Nephron (organoid): ENCODE measurements at regions not wholly inside any gene's neighbourhood (a gene's known extent, or its start where the extent isn't known, plus 50 kb on each side); places are given as distances from the start of the nearest gene placed in this dataset.
A peak's percentile ranks its signal among the peaks of the same experiment; 100 is the strongest.

Experiments used
- H3K27ac Mint-ChIP-seq, 3 experiments: 2 replicates each; pipeline ENCODE4 v1.8.0; 2020; ENCODE audit warnings: mixed read lengths in 3 of 3, mild to moderate bottlenecking in 2 of 3, moderate library complexity in 1 of 3
- H3K27me3 Mint-ChIP-seq: 2 replicates; pipeline ENCODE4 v1.8.0; 2021; ENCODE audit warnings: low read depth, mild to moderate bottlenecking, moderate library complexity, mixed read lengths
- H3K36me3 Mint-ChIP-seq: 2 replicates; pipeline ENCODE4 v1.8.0; 2020; ENCODE audit warnings: low read depth, mixed read lengths
- H3K4me1 Mint-ChIP-seq: 2 replicates; pipeline ENCODE4 v1.8.0; 2020; ENCODE audit warnings: mixed read lengths
- H3K4me3 Mint-ChIP-seq, 3 experiments: 2 replicates each; pipeline ENCODE4 v1.8.0; 2020; ENCODE audit warnings: mild to moderate bottlenecking in 3 of 3, mixed read lengths in 3 of 3, moderate library complexity in 2 of 3
- H3K9me3 Mint-ChIP-seq: 2 replicates; pipeline ENCODE4 v1.8.0; 2020; ENCODE audit warnings: mixed read lengths
- CTCF ChIP-seq, 3 experiments: fragments of 200-600 bp; sonication (generic); IDR thresholded peaks; one replicate each; pipeline ENCODE4 v1.5.0; 2021; ENCODE audit warnings: antibody characterized with exemption in 3 of 3; ENCODE audit not compliant: unreplicated experiment in 3 of 3

DNA sequence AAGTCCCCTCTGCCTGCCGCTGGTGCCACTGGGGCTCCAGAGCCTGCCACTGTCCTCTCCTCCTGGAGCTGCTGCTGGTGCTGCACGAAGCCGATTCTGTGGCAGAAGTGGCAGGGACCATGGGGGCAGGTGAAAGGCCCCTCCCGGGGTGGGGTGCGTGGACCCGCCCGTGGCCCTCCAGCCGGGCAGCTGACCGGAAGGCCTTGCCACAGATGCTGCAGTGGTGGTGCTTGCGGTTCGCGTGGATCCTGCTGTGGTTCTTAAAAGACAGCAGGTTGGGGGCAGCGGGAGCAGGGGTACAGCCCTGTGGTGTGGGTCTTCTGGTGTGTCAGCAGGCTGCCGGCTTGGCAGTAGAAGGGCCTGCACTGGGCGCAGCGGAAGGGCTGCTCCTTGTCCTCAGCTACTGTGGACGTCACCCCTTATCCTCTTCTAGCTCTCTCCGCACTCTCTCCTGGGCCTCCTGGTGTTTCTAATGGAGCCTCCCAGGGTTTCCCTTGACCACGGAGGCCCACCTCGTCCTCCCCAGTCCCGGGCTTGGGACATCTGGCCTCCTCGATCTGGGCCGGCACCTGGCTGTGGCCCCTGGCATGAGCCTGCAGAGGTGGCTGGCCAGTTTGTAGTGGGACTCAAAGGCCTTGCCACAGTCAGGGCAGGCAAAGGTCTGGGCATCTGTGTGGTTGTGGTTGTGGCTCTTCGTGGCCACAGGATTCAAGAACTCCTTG lies 380.4 kb downstream of the OLFM4 start:
- peaks cover 18% of the 10 kb centered on the region for H3K27me3 Mint-ChIP-seq
- H3K36me3 Mint-ChIP-seq: no peaks in the 10 kb centered on the region
- peaks cover 6% of the 10 kb centered on the region for H3K4me1 Mint-ChIP-seq
- no peak for TF ChIP-seq CTCF (IDR thresholded peaks at IDR 0.05; ENCODE audit: unreplicated experiment in 3 of 3)
- no peak overlapping the region for H3K4me3 Mint-ChIP-seq
- H3K27ac Mint-ChIP-seq: no peak overlapping the region
- H3K9me3 Mint-ChIP-seq: no peaks in the 10 kb centered on the region

DNA sequence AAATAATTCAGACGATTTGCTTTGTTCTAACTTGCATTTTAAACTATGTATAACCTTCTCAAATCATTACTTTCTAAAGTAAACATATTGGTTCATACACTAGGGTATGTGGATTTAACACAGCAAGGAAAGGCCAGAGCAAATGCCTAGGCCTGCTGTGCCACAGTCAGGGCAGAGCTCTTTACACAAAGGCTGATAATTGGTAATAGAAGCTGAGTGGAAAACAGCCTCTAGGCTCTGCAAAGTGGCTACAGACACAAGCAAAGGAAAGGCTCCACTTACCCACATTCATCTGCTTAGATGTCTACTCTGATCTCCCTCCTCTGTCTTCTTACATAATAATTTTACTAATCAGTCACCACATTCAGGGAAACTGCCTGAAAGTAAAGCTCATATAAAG lies 382.9 kb downstream of the OLFM4 start:
- no peaks in the 10 kb centered on the region for H3K9me3 Mint-ChIP-seq
- no peaks in the 10 kb centered on the region for H3K36me3 Mint-ChIP-seq
- no peak overlapping the region for H3K27ac Mint-ChIP-seq
- peaks cover 3% of the 10 kb centered on the region for H3K27me3 Mint-ChIP-seq
- no peak for TF ChIP-seq CTCF (IDR thresholded peaks at IDR 0.05; ENCODE audit: unreplicated experiment in 3 of 3)
- peaks cover 6% of the 10 kb centered on the region for H3K4me1 Mint-ChIP-seq
- H3K4me3 Mint-ChIP-seq: no peak overlapping the region

GRCh38 chr13:53415135-53415534 lies 386.5 kb downstream of the OLFM4 start:
- Mint-ChIP-seq H3K27ac (no peak overlapping the region), H3K4me3 (no peak overlapping the region), H3K4me1 (peaks cover 14% of the 10 kb centered on the region), H3K27me3 (no peaks in the 10 kb centered on the region), H3K9me3 (peaks cover 4% of the 10 kb centered on the region), H3K36me3 (no peaks in the 10 kb centered on the region)
- TF ChIP-seq CTCF (IDR thresholded peaks at IDR 0.05; ENCODE audit: unreplicated experiment in 3 of 3): no peak

DNA sequence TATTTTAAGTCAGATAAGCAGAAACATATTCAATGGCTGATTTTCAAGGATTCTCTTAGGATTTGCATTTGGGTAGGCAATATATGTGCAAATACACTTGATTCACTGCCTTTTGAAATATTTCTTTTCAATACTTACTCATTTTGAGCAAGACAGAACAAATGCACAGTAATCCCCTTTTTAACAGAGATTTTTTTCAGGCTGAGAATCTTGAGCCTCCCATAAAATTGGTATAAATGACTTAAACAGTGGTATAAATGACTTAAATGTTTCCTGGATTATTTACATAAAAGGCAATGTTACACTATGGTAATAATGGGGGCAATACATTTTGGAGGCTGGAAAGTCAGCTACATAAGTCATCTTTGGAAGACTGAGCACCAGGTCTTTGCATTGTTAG lies 389.0 kb downstream of the OLFM4 start:
- H3K27ac Mint-ChIP-seq: peak overlapping the region in 1 of 3 experiments; percentile 51

GRCh38 chr13:53422415-53422814 lies 393.8 kb downstream of the OLFM4 start:
- TF ChIP-seq CTCF (IDR thresholded peaks at IDR 0.05; ENCODE audit: unreplicated experiment in 3 of 3): no peak
- H3K4me1 Mint-ChIP-seq: peaks cover 9% of the 10 kb centered on the region
- peaks cover 4% of the 10 kb centered on the region for H3K9me3 Mint-ChIP-seq
- no peaks in the 10 kb centered on the region for H3K27me3 Mint-ChIP-seq
- H3K4me3 Mint-ChIP-seq: no peak overlapping the region
- no peaks in the 10 kb centered on the region for H3K36me3 Mint-ChIP-seq
- H3K27ac Mint-ChIP-seq: no peak overlapping the region

More for the DNA sequence above, 389.0 kb downstream of the OLFM4 start:
- no peak for TF ChIP-seq CTCF (IDR thresholded peaks at IDR 0.05; ENCODE audit: unreplicated experiment in 3 of 3)
- Mint-ChIP-seq H3K4me1 (peaks cover 9% of the 10 kb centered on the region), H3K27me3 (no peaks in the 10 kb centered on the region), H3K4me3 (no peak overlapping the region), H3K9me3 (peaks cover 4% of the 10 kb centered on the region), H3K36me3 (no peaks in the 10 kb centered on the region)

DNA sequence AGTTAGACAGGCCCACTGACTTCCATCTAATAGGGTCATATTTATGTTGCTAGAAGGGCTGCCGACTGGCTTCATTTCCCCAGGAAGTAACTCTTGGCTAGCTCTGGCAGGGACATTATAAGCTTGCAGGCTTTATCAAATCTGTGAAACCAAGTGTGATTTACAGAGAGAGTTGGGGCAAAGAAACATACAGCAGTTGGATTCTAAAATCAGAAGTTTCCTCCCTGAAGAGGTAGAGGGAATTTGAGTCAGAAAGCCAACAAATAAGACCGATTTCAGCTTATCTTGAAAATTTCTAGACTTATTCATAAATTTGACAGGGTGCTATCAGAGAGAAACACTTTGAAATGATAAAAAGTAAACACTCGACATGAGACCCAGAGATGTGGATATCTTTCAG lies 407.8 kb downstream of the OLFM4 start:
- Mint-ChIP-seq H3K4me1 (peaks cover 8% of the 10 kb centered on the region), H3K4me3 (no peak overlapping the region), H3K27ac (peak overlapping the region in 1 of 3 experiments; percentile 53), H3K27me3 (peaks cover 4% of the 10 kb centered on the region), H3K36me3 (no peaks in the 10 kb centered on the region), H3K9me3 (peaks cover 4% of the 10 kb centered on the region)
- no peak for TF ChIP-seq CTCF (IDR thresholded peaks at IDR 0.05; ENCODE audit: unreplicated experiment in 3 of 3)
